Muscle of arm (tissue), 1 donor: ENCODE measurements at regions not wholly inside any gene's neighbourhood (a gene's known extent, or its start where the extent isn't known, plus 50 kb on each side); places are given as distances from the start of the nearest gene placed in this dataset.

Experiments used
- DNase-seq: peaks from one replicate; pipeline ENCODE4 v3.0.0-alpha.2; 2013

DNA sequence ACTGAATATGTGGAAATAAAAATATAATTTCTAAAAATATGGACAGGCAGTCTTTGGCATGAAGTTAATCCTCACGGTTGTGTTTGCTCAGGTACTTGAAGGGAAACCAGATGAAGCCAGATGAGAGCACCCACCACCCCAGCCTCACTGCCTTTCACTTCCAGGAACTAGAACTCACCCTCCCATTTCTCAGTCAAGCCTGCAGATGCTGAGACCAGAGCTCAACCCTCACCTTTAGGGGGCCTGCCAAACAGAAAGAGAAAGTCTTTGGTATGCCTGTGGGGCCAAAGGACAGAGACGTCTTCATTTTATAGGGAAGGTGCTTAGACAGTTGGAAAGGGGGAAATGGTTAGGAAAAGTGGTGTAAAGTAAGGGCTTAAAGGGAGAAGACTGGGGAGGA lies 252.8 kb upstream of the PLET1 start:
- DNase-seq = no peak

GRCh38 chr11:112514011-112514740 lies 253.5 kb upstream of the PLET1 start:
- DNase-seq = no peak

DNA sequence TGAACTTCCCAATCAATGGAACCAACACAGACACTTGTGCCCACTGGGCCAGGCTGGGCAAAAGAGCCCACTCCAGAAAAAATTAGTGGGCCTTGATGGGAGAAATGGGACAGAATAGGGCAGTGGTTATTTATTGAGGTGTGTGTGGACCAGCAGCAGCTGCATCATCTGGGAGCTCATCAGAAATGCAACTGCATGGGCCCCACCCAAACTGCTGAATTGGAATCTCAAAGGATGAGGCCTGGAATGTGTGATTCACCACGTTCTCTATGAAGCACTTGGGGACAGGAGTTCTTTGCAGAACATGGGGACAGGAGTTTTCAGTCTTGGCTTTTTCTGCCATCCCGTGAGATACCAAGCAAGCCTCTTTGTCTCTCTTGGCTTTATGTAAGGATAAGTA lies 255.6 kb upstream of the PLET1 start:
- DNase-seq = no peak

DNA sequence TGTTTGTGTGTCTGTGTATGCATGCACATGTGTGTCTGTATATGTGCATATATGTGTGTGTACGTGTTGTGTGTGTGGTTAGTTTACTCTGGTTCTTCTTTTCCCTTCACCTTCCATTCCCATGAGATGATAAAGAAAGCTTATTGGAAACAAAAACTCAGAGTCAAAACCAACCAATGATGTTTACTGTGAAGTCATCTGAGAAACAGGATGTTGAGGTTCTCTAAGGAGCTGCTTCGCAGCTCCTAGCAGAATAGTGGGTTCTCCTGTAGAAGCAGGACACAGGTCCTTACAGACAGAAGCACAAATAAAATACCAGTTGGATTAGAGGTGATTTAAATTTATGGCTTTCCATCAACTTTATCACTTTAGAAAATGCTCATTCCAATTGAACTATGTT lies 256.1 kb upstream of the PLET1 start:
- no peak for DNase-seq

DNA sequence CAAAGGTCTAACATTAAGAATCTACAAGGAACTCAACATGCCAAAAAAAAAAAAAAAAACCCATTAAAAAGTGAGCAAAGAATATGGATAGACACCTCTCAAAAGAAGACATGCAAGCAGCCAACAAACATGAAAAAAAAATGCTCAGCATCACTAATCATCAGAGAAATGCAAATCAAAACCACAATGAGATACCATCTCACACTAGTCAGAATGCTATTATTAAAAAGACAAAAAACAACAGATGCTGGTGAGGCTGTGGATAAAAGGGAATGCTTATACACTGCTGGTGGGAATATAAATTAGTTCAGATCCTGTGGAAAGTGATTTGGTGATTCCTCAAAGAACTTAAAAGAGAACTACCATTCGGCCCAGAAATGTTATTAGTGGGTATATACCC lies 257.7 kb upstream of the PLET1 start:
- no peak for DNase-seq

DNA sequence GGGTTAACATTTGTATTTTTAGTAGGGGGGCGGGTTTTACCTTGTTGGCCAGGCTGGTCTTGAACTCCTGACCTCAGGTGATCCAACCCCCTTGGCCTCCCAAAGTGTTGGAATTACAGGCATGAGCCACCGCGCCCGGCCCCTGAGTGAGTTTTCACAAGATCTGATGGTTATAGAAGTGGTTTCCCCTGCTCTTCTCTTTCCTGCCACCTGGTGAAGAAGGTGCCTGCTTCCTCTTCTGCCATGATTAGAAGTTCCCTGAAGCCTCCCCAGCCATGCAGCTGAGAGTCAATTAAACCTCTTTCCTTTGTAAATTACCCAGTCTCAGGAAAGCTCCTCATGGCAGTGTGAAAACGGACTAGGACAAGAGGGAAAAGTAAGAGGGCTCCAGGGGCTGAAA lies 259.1 kb upstream of the PLET1 start:
- no peak for DNase-seq

DNA sequence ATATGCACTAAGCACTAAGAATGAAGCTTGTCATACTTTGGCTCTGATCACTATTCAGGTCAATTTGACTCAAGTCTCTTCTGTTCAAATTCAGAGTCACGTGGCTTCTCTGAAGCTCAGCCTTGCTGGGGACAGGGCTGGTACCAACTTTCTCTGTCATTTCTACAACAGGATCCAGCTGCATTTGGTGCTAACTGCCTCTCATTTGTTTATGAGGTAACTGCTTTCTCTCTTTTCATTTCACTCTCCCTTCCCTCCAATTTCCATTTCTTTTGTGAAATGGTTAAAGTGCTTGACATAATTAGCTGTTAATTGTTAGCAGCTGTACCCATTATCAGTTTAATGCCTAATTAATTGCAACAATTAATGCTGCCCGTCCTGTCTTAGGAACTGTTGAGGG lies 259.7 kb upstream of the PLET1 start:
- no peak for DNase-seq

- no peak for DNase-seq
Observed at GRCh38 chr11:112522536-112522935, 261.9 kb upstream of the PLET1 start.

DNA sequence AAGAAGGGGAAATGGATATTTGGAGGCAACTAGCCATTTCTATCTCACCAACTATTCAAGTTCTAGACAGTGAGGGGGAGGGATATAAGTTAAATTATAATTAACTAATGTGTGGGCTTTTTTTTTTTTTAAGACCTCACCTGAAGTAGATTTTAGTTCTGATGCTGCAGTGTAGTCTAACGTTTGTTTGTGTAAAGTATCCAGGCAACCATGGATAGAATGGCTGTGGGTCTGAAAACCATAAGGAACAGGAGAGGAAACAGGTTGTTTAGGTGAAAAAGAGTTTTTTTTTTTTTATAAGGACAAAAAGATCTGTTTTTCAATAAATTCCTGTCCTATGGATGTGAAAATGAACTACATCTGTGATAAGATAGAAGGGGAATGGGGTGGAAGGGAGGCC lies 262.4 kb upstream of the PLET1 start:
- no peak for DNase-seq

DNA sequence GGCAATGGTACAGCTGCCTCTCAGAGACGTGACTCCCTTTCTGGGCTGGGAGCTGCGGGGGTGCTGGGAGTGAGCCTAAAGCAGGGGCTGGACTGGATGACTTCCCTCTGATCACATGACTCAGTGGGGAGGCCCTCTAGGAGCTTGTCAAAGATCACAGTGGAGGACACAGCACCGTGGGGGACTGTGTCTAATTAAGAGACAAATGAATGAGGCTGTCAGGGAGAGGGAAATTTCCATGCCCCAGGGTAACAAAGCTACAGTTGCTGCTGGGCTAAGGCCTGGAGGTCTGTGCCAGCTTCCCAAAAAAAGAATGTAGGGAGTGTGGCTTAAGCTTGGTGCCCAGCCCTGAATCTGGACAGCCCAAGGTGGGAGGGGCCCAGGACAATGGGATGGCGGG lies 262.8 kb upstream of the PLET1 start:
- no peak for DNase-seq

DNA sequence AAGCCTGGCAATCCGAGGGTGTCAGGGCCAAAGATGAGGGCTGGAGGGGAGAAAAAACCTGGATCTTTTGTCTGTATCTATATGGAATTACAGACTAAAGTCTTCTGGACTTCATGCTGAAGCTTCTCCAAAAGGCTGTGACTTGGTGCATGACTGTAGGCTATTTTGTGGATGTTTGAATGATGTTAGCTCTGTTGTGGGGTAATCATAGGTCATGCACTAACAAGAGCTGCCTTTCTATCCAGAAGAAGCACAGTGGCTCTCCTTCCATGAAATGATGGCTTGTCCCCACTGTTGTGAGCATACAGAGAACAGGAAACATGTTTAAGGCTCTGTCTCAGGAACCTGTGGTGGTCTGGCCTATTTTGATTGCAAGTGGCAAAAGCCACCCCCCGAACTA lies 263.3 kb upstream of the PLET1 start:
- no peak for DNase-seq

GRCh38 chr11:112524798-112525197 lies 264.1 kb upstream of the PLET1 start:
- DNase-seq = no peak

DNA sequence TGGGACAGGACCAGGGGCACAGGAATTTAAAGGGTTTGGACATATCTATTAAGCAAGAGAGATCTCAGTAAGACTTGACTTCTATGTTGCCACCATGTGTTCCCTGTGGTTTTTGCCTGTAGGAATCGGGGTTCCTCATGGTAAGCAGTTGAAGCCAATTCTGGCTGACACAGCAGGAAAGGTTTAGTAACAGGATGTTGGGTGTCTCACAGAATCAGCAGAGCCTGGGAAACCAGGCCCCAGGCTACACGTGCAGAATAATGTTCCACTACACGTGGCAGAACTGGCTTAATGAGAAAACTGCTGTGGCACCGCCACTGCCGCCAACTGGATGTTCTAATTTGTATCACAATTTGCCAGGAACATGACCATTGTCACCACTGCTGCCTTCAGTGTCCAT lies 264.6 kb upstream of the PLET1 start:
- DNase-seq = no peak

- DNase-seq = no peak
Observed at GRCh38 chr11:112525844-112526590, 265.4 kb upstream of the PLET1 start.

- DNase-seq = no peak
Observed at GRCh38 chr11:112526699-112527416, 266.2 kb upstream of the PLET1 start.

- no peak for DNase-seq
Observed at GRCh38 chr11:112529071-112529470, 268.4 kb upstream of the PLET1 start.

GRCh38 chr11:112532506-112532905 lies 271.8 kb upstream of the PLET1 start:
- DNase-seq = no peak

- no peak for DNase-seq
Observed at GRCh38 chr11:112533682-112534081, 273.0 kb upstream of the PLET1 start.

DNA sequence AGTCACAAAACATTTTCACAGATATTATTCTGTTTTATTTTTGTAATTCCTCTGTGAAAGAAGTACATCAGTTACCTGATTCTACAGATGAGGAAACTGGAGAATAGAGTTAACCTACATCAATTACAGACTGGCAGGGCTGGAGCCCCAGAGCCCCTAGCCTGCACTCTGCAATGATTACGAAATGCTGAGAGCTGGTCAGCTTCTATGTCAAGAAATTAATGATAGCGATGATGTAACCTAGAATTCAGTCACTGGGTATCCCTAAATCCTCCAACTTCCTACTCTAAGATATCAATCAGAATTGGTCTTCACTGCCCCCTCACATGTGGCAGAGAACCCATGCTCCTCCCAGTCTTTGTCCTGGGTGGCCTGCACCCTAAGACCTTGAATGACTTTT lies 273.5 kb upstream of the PLET1 start:
- DNase-seq = no peak

DNA sequence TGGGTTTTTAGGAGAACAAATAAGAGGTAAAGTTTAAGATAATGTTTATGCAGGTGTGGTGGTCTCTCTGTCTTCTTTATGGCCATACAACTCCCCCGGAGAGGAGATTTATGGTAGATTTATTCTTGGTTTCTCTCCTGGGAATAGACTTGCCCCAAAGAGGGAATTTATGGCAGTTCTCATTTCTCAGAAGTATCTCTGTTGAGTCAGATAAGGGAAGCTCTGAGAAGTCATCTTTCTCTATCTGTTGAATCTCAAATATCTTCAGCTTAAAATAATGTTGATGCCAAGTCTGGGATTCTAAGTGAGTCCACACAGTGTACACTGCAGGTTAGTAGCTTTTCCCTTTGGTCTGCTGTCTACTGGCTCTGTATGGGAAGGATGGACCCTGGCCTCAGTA lies 276.4 kb upstream of the PLET1 start:
- DNase-seq = no peak

GRCh38 chr11:112537846-112538330 lies 277.2 kb upstream of the PLET1 start:
- no peak for DNase-seq

DNA sequence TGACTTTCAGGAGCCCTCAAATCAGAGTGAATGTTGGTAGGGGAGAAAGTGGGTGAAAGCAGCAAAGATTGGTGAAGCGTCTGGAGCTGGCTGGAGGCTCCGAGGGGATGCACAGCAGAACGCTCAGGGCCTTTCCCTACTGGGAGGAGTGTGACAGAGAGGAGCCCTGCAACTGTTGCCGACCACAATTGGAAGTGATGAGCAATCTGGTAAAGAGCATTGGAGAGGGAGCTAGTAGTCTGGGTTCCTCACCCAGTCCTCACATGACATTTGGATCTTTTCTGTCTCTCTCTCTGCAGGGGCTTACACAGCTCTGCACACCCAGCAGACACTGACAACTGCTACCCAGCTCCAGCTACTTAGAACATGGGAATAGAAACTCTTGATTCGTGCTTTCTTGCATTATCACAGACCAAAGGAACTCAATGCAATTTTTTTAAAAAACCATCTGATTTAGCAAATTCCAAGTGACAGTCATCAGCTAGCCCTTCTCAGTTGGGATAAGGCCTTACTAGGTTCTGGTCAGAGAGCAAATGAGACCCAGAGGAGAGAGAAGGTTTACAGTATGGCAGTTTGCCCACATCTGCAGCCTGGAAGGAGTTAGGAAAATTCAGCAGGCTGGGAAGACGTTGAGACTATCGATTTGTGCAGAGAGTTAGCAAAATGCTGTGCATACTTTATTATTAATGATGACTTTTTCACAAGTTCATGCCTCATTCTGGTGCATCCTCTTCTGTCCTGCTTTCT lies 278.0 kb upstream of the PLET1 start:
- DNase-seq = peak; percentile 58
